ENCODE measurements at regions not wholly inside any gene's neighbourhood (a gene's known extent, or its start where the extent isn't known, plus 50 kb on each side); places are given as distances from the start of the nearest gene placed in this dataset.

DNA sequence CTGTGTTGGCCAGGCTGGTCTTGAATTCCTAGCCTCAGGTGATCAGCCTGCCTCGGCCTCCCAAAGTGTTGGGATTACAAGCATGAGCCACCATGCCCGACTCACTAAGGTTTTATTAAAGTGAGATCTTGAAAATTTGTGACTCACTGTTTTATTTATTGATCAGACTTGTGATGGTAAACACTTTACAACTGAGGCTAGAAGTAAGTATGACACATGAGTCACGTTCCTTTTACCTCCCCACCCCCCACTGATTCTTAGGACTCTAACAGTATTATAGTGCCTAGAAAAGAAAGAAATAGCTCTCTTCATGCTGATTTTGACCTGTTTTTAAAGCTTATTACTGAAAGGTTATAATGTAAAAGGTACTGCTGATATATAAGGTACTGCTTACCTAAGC lies 160.6 kb downstream of the TANC2 start:
- TF ChIP-seq POLR2AphosphoS5 (IDR thresholded peaks at IDR 0.05; ENCODE audit: low read depth, low read length) (no peak), YY1 (IDR thresholded peaks at IDR 0.05; ENCODE audit: low read depth) (no peak)
